Glomerular visceral epithelial cell (primary cell): ENCODE measurements at regions not wholly inside any gene's neighbourhood (a gene's known extent, or its start where the extent isn't known, plus 50 kb on each side); places are given as distances from the start of the nearest gene placed in this dataset.

Experiments used
- DNase-seq: peaks from one replicate; pipeline ENCODE4 v3.0.0-alpha.2; 2016; ENCODE audit errors: extremely low spot score

DNA sequence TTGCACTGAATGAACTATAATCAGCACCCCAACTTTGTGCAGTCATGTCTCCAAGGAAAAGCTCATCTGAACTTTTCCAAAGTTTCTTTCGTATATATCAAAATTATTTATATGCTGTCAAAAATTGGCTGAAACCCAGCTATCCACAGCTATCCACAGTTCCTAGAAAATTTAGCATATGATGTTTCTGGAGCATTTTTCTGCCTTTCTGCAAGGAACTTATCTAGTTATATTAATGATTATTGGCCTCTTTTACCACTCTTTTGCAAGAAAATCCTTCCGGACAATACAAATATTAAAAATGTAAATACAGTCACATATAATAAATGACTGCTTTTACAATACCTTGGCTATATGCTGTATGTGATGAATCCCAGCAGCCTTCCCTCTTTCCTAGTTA lies 270.2 kb downstream of the TMEM167A start:
- DNase-seq: no peak

- DNase-seq: no peak
These were observed 270.7 kb downstream of the TMEM167A start for GRCh38 chr5:82806513-82806912.

DNA sequence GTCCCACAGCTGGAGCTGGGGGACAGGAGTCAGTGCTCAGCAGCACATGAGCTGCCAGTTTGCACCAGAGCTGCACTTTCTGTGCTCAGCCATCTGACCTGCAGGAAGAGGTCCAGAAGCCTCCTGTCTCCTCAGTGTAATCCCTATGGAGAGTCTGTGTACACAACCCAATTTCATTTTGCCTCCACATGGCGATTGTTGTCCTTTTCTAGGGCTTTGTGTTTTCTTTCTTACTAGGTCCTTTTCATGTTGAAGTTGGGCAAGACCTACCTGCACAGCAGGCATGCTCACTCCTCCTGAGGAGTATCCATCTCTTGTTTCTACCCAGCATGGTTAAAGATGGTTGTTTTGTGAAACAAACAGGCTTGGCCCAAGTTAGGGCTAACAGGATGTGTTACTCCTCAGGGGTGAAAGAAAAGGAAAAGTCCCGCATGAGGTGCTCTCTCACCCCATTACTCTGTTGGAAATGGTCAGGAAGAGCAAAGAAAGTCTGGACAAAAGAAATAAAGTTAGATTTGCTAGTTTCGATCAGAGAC lies 273.0 kb downstream of the TMEM167A start:
- no peak for DNase-seq

DNA sequence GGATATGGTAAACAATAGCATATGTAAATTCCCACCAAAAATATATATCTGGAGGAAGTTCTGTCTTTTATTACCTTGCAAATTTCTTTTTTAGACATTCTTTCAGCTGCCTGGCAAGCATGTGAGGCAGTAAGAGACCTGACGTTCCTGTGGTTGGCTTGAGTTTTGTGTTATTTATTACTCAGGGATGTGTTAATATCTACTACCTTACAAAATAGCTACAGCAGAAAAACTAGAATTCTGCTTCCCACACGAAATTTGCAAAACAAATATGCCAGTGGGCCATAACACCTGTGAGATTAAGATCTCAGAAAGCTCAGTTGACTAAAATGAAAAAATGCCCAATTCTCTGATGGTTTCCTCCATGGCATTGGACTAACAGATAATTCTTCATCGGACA lies 274.2 kb downstream of the TMEM167A start:
- no peak for DNase-seq

- DNase-seq: no peak
These were observed 276.4 kb downstream of the TMEM167A start for GRCh38 chr5:82800826-82801225.

- DNase-seq: no peak
These were observed 277.7 kb downstream of the TMEM167A start for GRCh38 chr5:82799361-82800077.

GRCh38 chr5:82798676-82799075 lies 278.5 kb downstream of the TMEM167A start:
- no peak for DNase-seq

GRCh38 chr5:82796643-82797416 lies 280.4 kb downstream of the TMEM167A start:
- no peak for DNase-seq

GRCh38 chr5:82794876-82795275 lies 282.3 kb downstream of the TMEM167A start:
- no peak for DNase-seq

GRCh38 chr5:82793808-82794419 lies 283.3 kb downstream of the TMEM167A start:
- peak; percentile 9 for DNase-seq

GRCh38 chr5:82792096-82792495 lies 285.1 kb downstream of the TMEM167A start:
- no peak for DNase-seq

- DNase-seq: no peak
These were observed 288.1 kb downstream of the TMEM167A start for GRCh38 chr5:82789095-82789494.

GRCh38 chr5:82786748-82787147 lies 290.4 kb downstream of the TMEM167A start:
- DNase-seq: no peak

DNA sequence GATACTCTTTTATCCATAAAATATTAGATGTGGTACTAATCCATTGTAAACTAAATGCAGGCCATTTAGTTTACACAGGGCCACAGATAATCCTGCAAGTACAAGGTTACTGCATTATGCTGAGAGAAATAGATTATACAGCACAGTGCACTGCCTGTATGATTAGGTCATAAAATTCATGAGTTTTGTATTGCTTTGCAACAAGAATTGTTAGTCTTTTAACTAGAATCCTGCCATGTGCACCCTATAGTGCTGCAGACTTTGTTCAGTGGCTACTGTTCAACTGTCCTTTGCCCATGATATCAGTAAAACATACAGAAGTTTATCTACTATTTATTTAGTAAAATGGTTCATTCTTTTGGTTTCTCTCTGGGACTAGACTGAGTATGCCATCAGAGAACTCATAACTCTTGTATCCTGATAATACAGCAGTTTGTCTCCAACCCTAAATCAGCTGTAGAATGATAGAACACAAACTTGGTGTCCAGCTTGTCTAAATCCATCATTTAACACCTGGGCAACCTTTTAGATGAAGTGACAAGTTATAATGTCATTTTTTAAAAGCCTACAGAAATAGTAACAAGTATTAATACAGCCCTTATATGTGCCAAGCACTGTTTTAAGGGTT lies 291.2 kb downstream of the TMEM167A start:
- no peak for DNase-seq

- DNase-seq: no peak
These were observed 291.7 kb downstream of the TMEM167A start for GRCh38 chr5:82785456-82785855.

DNA sequence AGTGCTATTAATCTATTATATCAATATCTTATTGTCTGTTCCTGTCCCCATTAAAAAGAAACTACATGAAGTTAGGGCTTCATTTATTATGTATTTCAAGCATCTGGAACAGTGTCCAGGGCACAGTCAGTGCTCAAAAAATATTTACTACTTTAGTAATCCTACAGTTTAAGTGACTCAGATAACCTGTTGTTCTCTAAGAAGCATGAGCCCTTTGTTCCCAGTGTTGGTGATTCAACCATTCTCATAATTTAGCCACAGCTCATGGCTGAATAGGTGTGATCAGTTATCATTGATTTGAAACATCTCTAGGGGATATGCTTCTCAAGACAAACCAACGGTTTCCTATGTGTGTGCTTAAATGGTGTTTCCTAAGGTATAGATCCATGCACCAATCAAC lies 292.7 kb downstream of the TMEM167A start:
- DNase-seq: no peak

DNA sequence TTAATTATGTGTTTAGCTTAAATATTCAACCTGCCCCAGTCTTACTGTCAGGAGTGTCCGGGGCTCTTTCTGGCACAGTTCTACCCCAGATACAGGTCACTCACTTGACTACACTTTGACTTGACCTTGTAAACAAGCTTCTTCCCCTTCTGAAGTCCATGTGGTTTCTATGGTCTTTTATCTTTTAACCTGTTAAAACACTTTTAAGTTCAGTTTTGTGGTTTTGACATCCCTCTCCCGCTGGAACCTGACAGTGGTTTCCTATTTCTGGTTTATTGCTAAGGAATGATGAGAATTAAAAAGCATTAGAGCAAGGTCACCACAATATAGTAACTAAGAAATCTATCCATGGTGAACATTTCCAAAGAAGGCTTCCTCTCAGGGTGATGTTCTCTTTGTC lies 300.1 kb downstream of the TMEM167A start:
- no peak for DNase-seq

DNA sequence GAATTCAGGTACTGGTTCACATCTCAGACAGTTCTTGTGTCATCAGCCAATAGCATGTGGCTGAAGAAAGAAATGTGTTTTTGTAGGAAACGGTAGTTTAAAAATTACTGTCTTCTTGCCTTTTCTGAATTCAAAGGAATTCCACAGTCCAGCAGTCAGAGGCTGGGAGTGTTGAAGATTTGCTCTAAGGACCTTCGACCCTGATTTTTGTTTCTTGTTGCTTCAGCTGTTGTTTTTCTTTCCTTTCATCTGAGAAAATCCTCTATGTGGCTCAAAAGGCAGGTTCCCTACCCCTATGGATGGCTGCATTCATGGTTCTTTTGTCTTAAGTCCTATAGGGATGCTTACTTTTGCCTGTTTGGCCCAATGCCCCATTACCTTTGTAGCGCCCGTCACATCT lies 304.9 kb downstream of the TMEM167A start:
- no peak for DNase-seq

GRCh38 chr5:82766206-82766605 lies 311.0 kb downstream of the TMEM167A start:
- DNase-seq: no peak

DNA sequence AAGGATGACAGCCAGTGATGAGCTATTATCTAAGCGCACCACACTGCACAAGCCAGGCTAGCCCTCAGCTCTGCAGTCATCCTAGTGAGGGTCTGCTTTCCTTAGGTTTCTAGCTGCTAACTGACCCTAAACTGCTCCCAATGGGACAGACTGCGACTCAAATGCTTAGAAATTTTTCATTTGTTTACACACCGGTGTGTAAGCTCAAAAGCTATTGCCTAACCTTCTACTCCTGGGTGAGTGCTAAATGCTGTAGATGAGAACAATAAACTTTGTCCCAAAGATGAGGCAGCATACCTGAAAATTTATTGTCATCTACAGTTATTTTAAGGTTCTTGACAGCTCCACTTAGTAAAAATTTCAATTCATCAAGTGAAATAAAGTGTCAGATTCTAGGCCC lies 311.4 kb downstream of the TMEM167A start:
- DNase-seq: no peak

GRCh38 chr5:82760856-82761255 lies 316.3 kb downstream of the TMEM167A start:
- no peak for DNase-seq

DNA sequence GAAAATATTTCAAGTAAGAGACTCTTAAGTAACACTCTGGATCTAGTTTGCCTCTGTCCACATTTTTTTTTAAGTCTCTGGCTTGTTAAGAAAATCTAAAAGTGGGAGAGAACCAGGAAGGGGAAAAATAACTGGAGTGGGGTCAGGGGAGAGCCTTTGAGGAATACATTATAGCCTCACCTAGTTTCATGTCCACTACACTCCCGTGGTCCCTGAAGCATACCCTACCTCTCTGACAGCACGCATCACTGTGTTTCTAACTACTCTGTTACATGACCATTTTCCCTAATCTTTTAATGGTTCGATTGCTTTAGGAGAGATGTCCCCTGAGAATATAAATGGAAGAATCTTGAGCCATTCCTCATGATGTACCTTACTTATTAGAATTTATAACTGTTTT lies 318.3 kb downstream of the TMEM167A start:
- no peak for DNase-seq
